ENCODE measurements at regions not wholly inside any gene's neighbourhood (a gene's known extent, or its start where the extent isn't known, plus 50 kb on each side); places are given as distances from the start of the nearest gene placed in this dataset.

- Mint-ChIP-seq H3K27me3 (ENCODE audit: insufficient read depth) (no peaks in the 10 kb centered on the region), H3K4me3 (no peak overlapping the region), H3K36me3 (ENCODE audit: low read depth) (no peaks in the 10 kb centered on the region), H3K9me3 (peaks cover 11% of the 10 kb centered on the region), H3K4me1 (no peaks in the 10 kb centered on the region), H3K27ac (no peak overlapping the region)
- no peaks in the 10 kb centered on the region for H3K9me3 ChIP-seq (ENCODE audit: control insufficient read depth, low read length)
- H3K4me3 ChIP-seq (ENCODE audit: low read length) = no peak overlapping the region
- DNase-seq = no peak
- H3K9ac ChIP-seq (ENCODE audit: extremely low read depth, low read length, poor library complexity, severe bottlenecking) = no peak overlapping the region
- H3K27ac ChIP-seq (ENCODE audit: low read depth, low read length) = no peak overlapping the region
- TF ChIP-seq CTCF (conservative IDR thresholded peaks at IDR 0.05) = no peak
- no peaks in the 10 kb centered on the region for H3K4me1 ChIP-seq (ENCODE audit: control insufficient read depth, insufficient read depth, low read length)
- H3K36me3 ChIP-seq (ENCODE audit: control insufficient read depth, insufficient read depth, low read length) = no peaks in the 10 kb centered on the region
- H3K27me3 ChIP-seq (ENCODE audit: control insufficient read depth, insufficient read depth, low read length, poor library complexity, severe bottlenecking) = no peaks in the 10 kb centered on the region
These were observed 123.1 kb upstream of the PAPPA start for GRCh38 chr9:116030517-116030916.

GRCh38 chr9:116032683-116033440 lies 120.7 kb upstream of the PAPPA start:
- no peaks in the 10 kb centered on the region for H3K9me3 ChIP-seq (ENCODE audit: control insufficient read depth, low read length)
- no peaks in the 10 kb centered on the region for H3K27me3 Mint-ChIP-seq (ENCODE audit: insufficient read depth)
- H3K4me1 ChIP-seq (ENCODE audit: control insufficient read depth, insufficient read depth, low read length) = no peaks in the 10 kb centered on the region
- DNase-seq = no peak
- H3K27me3 ChIP-seq (ENCODE audit: control insufficient read depth, insufficient read depth, low read length, poor library complexity, severe bottlenecking) = no peaks in the 10 kb centered on the region
- H3K4me1 Mint-ChIP-seq = no peaks in the 10 kb centered on the region
- no peak overlapping the region for H3K27ac ChIP-seq (ENCODE audit: low read depth, low read length)
- no peak overlapping the region for H3K9ac ChIP-seq (ENCODE audit: extremely low read depth, low read length, poor library complexity, severe bottlenecking)
- no peak overlapping the region for H3K4me3 Mint-ChIP-seq
- no peaks in the 10 kb centered on the region for H3K36me3 Mint-ChIP-seq (ENCODE audit: low read depth)
- no peak for TF ChIP-seq CTCF (conservative IDR thresholded peaks at IDR 0.05)
- H3K4me3 ChIP-seq (ENCODE audit: low read length) = no peak overlapping the region
- H3K36me3 ChIP-seq (ENCODE audit: control insufficient read depth, insufficient read depth, low read length) = no peaks in the 10 kb centered on the region
- WGBS, 2 experiments (ENCODE audit: insufficient coverage in 1 of 2, insufficient read length in 1 of 2) = 95% methylated on average over 4 of the region's 4 CpGs; no CpG with 5 or more reads in 1 of the 2 experiments
- no peak overlapping the region for H3K27ac Mint-ChIP-seq
- H3K9me3 Mint-ChIP-seq = peaks cover 11% of the 10 kb centered on the region

- no peaks in the 10 kb centered on the region for H3K36me3 ChIP-seq (ENCODE audit: control insufficient read depth, insufficient read depth, low read length)
- Mint-ChIP-seq H3K36me3 (ENCODE audit: low read depth) (no peaks in the 10 kb centered on the region), H3K4me3 (no peak overlapping the region), H3K4me1 (no peaks in the 10 kb centered on the region), H3K27ac (no peak overlapping the region), H3K9me3 (no peaks in the 10 kb centered on the region), H3K27me3 (ENCODE audit: insufficient read depth) (peaks cover 2% of the 10 kb centered on the region)
- H3K9me3 ChIP-seq (ENCODE audit: control insufficient read depth, low read length) = no peaks in the 10 kb centered on the region
- no peak overlapping the region for H3K4me3 ChIP-seq (ENCODE audit: low read length)
- no peak overlapping the region for H3K27ac ChIP-seq (ENCODE audit: low read depth, low read length)
- DNase-seq = no peak
- H3K4me1 ChIP-seq (ENCODE audit: control insufficient read depth, insufficient read depth, low read length) = no peaks in the 10 kb centered on the region
- no peaks in the 10 kb centered on the region for H3K27me3 ChIP-seq (ENCODE audit: control insufficient read depth, insufficient read depth, low read length, poor library complexity, severe bottlenecking)
- no peak for TF ChIP-seq CTCF (conservative IDR thresholded peaks at IDR 0.05)
- WGBS, 2 experiments (ENCODE audit: insufficient coverage in 1 of 2, insufficient read length in 1 of 2) = 88 to 100% methylated on average over 1 of the region's 1 CpG
- H3K9ac ChIP-seq (ENCODE audit: extremely low read depth, low read length, poor library complexity, severe bottlenecking) = no peak overlapping the region
These were observed 114.3 kb upstream of the PAPPA start for GRCh38 chr9:116039312-116039711.

All from endodermal cell (in vitro differentiated cells).